ENCODE measurements at regions not wholly inside any gene's neighbourhood (a gene's known extent, or its start where the extent isn't known, plus 50 kb on each side); places are given as distances from the start of the nearest gene placed in this dataset.
"Not testable (repeated sequence)": the region's sequence is repeated elsewhere in the genome, so short reads cannot be mapped to it uniquely, and the experiment has no call there.

GRCh38 chr17:30669217-30669649, 155.3 kb downstream of the CRLF3 start:
- H3K79me2 ChIP-seq (ENCODE audit: insufficient read depth, low read length); CTCF ChIA-PET (ENCODE audit: low intra/inter-chr PET ratio, low total read pairs); ATAC-seq; H3K4me3 ChIP-seq (replicated peaks in 1 of 3; ENCODE audit: insufficient read depth in 1 of 3, low read depth in 2 of 3, low read length in 3 of 3); BruUV-seq (replicated peaks); H3K4me1 ChIP-seq (ENCODE audit: insufficient read depth, low read length); H3K9ac ChIP-seq (ENCODE audit: insufficient read depth, low read depth, low read length); H3K27me3 ChIP-seq (ENCODE audit: control insufficient read depth in 1 of 2, insufficient read depth in 2 of 2, low read length in 2 of 2); H3K27ac ChIP-seq (ENCODE audit: extremely low read length, insufficient read depth, low read length); H3K9me3 ChIP-seq (ENCODE audit: low read length); DNase-seq (ENCODE audit: low spot score); H3K4me2 ChIP-seq (ENCODE audit: low read depth, low read length); intact Hi-C loops (cut with micrococcal nuclease; ENCODE audit: unreplicated experiment); FAIRE-seq; POLR2A ChIA-PET; H4K20me1 ChIP-seq (ENCODE audit: insufficient read depth, low read length); H3K36me3 ChIP-seq (replicated peaks in 1 of 2; ENCODE audit: control insufficient read depth in 1 of 2, insufficient read depth in 2 of 2, low read length in 2 of 2); in situ Hi-C loops (cut with HindIII; ENCODE audit: extremely low pct_ligation_motif_present, low pct_unique_long_range_greater_than_20kb); H2AFZ ChIP-seq (ENCODE audit: low read length): not testable (repeated sequence)
- 30% methylated on average over 7 of the region's 9 CpGs for WGBS (ENCODE audit: low lambda C conversion rate)
- TF ChIP-seq ZNF263 (CRISPR knock-in tag; IDR thresholded peaks at IDR 0.05): 0 out of 2 replicates have a peak, but pooled peaks have one; percentile 20

DNA sequence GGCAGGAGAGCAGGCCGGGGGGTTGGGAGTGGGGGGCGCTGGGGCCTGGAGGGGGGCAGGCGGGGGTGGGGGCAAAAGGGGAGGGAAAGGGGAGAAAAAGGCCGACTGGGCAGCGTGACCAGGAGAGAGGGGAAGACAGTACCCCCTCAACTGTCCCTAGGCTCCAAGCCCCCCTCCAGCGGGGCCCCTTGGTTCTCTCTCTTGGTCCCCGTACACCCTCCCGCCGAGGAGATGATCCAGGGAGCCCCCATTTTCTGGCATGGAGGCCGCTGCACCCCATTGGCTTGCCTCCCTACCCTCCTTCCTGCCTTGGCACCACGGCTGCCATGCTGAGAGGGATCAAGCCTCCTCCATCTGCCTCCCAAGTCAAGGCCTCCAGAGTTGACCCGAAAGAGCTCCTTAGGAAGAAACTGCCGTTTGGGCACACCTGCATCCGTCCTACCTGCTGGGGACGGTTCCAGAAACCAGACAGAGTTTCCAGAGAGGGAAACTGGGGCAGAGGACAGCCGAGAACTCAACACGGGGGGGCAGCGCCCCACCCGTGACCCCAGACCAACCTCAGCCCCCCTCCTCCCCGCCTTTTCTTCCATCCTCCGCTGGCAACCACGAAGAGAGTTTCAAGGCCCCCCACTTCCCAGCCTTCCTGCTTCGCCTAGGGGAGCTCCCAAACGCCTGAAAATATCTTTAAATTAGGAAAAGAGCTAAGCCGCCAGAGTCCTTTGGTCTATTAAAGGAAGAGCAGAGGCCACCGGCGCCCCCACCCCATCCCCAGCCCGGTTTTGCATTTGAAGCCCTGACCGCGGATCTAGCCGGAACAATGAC, 155.9 kb downstream of the CRLF3 start:
- H3K27ac ChIP-seq (ENCODE audit: extremely low read length, insufficient read depth, low read length); in situ Hi-C loops (cut with HindIII; ENCODE audit: extremely low pct_ligation_motif_present, low pct_unique_long_range_greater_than_20kb); H3K4me2 ChIP-seq (ENCODE audit: low read depth, low read length); H3K36me3 ChIP-seq (replicated peaks in 1 of 2; ENCODE audit: control insufficient read depth in 1 of 2, insufficient read depth in 2 of 2, low read length in 2 of 2); H4K20me1 ChIP-seq (ENCODE audit: insufficient read depth, low read length); H3K9ac ChIP-seq (ENCODE audit: insufficient read depth, low read depth, low read length); intact Hi-C loops (cut with micrococcal nuclease; ENCODE audit: unreplicated experiment); POLR2A ChIA-PET; H3K4me3 ChIP-seq (replicated peaks in 1 of 3; ENCODE audit: insufficient read depth in 1 of 3, low read depth in 2 of 3, low read length in 3 of 3); FAIRE-seq; DNase-seq (ENCODE audit: low spot score); H3K79me2 ChIP-seq (ENCODE audit: insufficient read depth, low read length); H3K4me1 ChIP-seq (ENCODE audit: insufficient read depth, low read length); H3K9me3 ChIP-seq (ENCODE audit: low read length); CTCF ChIA-PET (ENCODE audit: low intra/inter-chr PET ratio, low total read pairs); ATAC-seq; BruUV-seq (replicated peaks); H2AFZ ChIP-seq (ENCODE audit: low read length); H3K27me3 ChIP-seq (ENCODE audit: control insufficient read depth in 1 of 2, insufficient read depth in 2 of 2, low read length in 2 of 2): not testable (repeated sequence)
- TF ChIP-seq, protein P1, sequence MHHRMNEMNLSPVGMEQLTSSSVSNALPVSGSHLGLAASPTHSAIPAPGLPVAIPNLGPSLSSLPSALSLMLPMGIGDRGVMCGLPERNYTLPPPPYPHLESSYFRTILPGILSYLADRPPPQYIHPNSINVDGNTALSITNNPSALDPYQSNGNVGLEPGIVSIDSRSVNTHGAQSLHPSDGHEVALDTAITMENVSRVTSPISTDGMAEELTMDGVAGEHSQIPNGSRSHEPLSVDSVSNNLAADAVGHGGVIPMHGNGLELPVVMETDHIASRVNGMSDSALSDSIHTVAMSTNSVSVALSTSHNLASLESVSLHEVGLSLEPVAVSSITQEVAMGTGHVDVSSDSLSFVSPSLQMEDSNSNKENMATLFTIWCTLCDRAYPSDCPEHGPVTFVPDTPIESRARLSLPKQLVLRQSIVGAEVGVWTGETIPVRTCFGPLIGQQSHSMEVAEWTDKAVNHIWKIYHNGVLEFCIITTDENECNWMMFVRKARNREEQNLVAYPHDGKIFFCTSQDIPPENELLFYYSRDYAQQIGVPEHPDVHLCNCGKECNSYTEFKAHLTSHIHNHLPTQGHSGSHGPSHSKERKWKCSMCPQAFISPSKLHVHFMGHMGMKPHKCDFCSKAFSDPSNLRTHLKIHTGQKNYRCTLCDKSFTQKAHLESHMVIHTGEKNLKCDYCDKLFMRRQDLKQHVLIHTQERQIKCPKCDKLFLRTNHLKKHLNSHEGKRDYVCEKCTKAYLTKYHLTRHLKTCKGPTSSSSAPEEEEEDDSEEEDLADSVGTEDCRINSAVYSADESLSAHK (CRISPR knock-in tag; IDR thresholded peaks at IDR 0.05; ENCODE audit: borderline replicate concordance): peak; percentile 48; the same call in 1 of the 2 replicates
- 23% methylated on average over 6 of the region's 31 CpGs for WGBS (ENCODE audit: low lambda C conversion rate)
